ENCODE measurements at regions not wholly inside any gene's neighbourhood (a gene's known extent, or its start where the extent isn't known, plus 50 kb on each side); places are given as distances from the start of the nearest gene placed in this dataset.

GRCh38 chr2:153232464-153232863 lies 246.1 kb downstream of the RPRM start:
- TF ChIP-seq CTCF (IDR thresholded peaks at IDR 0.05; ENCODE audit: insufficient read depth, low read length) (no peak), SPI1 (IDR thresholded peaks at IDR 0.05; ENCODE audit: borderline replicate concordance, low read depth) (no peak), POLR2AphosphoS5 (IDR thresholded peaks at IDR 0.05; ENCODE audit: low read depth) (no peak), GABPA (IDR thresholded peaks at IDR 0.05; ENCODE audit: low read depth) (no peak)

All from HL-60 (cell line).